HG02943 (cell line): ENCODE measurements at regions not wholly inside any gene's neighbourhood (a gene's known extent, or its start where the extent isn't known, plus 50 kb on each side); places are given as distances from the start of the nearest gene placed in this dataset.
"Not testable (repeated sequence)": the region's sequence is repeated elsewhere in the genome, so short reads cannot be mapped to it uniquely, and the experiment has no call there.

ENCODE experiments used
- ATAC-seq: cut with Tn5 transposase; IDR thresholded peaks from one replicate; pipeline ENCODE4 v1.9.1; 2021; ENCODE audit warnings: mild to moderate bottlenecking, low read depth, moderate library complexity; ENCODE audit not compliant: unreplicated experiment

- ATAC-seq: no peak
Measured at GRCh38 chr11:97087419-97087818, 697.6 kb downstream of the JRKL start.

DNA sequence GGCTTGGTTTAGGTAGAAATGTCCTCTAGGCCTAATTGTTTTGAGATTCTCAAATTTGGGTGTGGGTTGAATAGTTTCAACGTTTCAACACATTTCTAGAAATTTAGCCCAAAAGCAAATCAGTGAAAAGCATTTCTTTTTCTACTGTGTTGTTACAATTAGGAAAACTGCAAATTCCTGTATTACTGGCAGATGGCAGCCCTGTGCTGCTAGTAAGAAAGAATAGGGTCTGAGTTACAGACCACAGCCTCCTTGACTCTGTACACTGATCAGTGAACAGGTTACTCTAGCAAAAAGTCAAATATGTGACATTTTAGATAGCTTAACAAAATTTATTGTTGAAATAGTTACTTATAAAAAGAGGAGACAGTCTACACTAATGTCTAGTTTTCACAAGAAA, 703.0 kb downstream of the JRKL start:
- ATAC-seq: no peak

- ATAC-seq: not testable (repeated sequence)
Measured at GRCh38 chr11:97102180-97102579, 712.4 kb downstream of the JRKL start.

DNA sequence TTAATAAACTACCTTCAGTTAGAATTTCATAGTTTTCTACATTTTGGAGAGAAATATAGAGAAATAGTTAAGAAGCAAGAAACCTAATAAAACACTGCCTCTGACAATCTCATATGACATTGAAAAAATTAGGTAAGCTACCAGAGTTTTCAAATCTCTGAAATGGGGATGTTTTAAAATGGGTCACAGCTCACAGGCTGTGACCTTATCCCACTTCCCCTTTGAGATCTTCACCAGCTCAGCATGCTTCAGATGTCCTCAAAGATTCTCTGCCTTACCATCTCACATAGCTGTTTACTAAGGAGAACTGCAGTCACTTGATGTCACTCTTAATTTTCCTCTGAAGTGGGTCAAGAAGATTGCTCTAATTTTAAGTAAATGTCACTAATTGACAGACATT, 717.8 kb downstream of the JRKL start:
- no peak for ATAC-seq

DNA sequence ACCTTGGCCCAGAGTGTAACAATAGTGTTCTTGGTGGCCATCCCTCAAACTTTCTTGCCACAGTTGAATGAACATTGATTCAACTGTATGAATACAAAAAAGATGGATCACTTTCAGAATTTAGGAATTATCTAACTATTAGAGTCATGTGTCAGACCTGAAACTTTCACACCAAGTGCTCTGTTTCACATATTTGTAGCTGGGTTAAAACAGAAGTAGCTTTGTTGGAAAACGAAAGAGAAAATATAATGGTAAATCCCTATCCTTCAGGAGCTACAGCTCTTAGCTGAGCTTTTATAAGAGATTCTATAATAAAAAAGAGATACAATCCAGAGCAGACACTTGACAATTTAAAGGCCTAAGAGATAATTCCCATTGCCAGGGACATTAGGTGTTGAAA, 719.3 kb downstream of the JRKL start:
- no peak for ATAC-seq

GRCh38 chr11:97110376-97110775, 720.6 kb downstream of the JRKL start:
- ATAC-seq: no peak

DNA sequence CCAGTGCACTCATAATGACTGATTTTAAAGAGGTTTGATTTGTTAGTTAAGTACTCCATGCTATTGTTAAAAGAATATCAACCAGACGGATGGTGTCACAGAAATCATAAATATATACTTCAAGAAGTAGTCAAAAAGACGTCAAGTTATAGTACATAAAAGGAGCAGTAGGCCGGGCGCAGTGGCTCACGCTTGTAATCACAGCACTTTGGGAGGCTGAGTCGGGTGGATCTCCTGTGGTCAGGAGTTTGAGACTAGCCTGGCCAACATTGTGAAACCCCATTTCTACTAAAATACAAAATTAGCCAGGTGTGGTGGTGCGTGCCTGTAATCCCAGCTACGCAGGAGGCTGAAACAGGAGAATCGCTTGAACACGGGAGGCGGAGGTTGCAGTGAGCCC, 721.7 kb downstream of the JRKL start:
- no peak for ATAC-seq

DNA sequence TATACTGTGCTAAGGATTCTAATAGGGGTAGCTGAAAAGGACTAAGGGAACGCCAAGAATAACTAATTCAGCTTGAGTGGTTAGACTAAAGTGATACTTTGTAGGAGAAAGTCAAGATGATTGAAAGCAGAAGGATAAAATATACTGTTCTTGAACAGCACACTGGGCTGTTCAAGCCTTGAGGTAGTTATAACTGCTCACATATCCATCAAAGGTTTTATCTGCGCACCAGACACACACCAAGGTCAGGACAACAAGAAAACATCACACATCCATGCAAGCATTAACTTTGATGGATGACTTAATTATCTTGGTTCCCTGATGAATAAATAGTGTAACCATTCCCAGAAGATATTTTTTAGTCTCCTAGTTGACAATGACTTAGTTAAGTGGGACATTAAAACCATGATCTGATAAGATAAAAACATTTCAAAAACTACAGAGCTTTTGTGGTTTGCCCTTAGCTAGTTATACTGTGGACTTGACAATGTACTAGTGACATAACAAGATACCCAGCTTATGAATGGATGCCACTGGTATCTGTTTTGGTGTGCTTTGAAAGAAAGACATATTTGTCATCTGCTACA, 728.9 kb downstream of the JRKL start:
- ATAC-seq: no peak

- no peak for ATAC-seq
Measured at GRCh38 chr11:97123237-97123636, 733.4 kb downstream of the JRKL start.

DNA sequence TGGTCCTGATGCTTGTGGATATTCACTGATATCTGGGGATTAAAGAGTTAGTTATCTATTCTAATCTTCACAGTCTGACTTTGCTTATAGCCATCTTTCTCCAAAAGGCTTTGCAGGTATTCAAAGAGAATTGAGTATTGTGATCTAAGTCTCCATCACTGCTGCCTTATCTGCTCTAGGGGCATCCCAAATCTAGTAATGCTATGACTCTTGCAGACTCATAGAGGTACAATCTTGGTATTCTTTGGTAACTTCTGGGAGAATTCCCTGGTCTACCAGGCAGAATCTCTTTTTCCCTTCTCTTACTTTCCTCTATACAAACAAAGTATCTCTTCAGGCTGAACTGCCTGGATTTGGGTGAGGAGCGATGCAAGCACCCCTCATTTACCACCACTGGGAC, 746.3 kb downstream of the JRKL start:
- no peak for ATAC-seq

GRCh38 chr11:97140885-97141494, 751.2 kb downstream of the JRKL start:
- no peak for ATAC-seq

DNA sequence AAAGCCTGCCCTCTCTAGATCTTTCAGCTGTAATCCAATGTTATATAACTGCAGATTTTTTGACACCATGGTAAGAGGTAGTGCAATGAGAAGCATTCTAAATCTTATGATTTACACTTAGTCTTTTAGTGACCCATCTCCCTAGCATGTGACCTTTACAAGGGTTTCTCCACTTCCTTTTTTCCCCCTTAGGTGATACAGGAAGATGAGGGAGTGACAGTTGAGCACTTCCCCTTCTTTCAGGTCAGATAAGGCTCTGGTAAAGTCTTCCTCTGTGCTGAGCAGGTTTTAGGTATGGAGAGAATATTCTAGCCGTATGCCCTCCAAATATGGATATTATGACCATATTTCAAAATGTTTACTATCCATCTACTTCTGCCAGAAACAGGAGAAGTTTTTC, 753.6 kb downstream of the JRKL start:
- ATAC-seq: no peak

DNA sequence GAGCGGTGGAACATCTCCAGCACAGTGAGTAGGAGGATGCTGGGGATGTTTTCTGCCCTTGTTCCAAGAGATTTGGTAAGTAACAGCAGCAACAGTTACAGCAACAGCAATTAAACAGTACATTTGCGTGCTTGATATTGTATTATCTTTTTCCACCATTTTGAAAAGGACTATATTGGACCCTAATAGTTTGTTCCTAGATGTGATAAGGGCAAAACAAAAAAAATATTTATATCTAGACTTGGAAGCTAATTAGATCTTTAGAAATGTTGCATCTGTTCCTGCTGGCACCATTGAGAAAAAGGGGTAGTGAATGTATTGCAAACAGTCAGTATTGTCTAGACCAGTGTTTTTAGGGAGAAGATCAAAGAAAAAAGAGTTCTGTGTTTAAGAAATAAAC, 759.9 kb downstream of the JRKL start:
- ATAC-seq: no peak

DNA sequence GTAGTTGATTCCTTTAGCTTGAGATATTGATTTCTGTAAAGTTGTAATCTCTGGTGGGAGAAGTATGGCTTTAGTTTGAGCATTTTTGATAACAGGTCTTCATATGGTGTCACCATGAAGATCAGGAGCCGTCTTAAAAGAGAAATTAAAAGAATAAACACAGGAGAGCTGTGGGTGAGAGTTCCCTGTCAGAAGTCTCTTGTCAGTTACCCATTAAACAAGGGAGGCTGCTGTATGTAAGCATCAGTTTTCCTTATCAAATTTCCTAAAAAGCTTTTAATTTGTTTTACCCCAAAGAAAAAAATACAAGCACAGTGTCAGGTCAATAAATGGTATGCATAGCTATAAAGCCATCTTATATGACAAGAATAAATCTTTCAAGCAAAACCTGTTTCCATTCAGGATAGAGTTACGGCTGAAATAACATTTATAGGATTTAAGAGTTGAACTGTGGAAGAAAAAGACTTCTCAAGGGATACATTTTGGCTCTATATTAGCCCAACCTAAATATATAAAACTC, 767.5 kb downstream of the JRKL start:
- ATAC-seq: no peak

- no peak for ATAC-seq
Measured at GRCh38 chr11:97158243-97158642, 768.4 kb downstream of the JRKL start.

GRCh38 chr11:97163631-97164191, 773.9 kb downstream of the JRKL start:
- ATAC-seq: no peak

- no peak for ATAC-seq
Measured at GRCh38 chr11:97201743-97202612, 812.2 kb downstream of the JRKL start.

- no peak for ATAC-seq
Measured at GRCh38 chr11:97202613-97203292, 812.9 kb downstream of the JRKL start.

- ATAC-seq: no peak
Measured at GRCh38 chr11:97218011-97218410, 828.2 kb downstream of the JRKL start.

GRCh38 chr11:97223647-97224046, 833.8 kb downstream of the JRKL start:
- ATAC-seq: no peak

DNA sequence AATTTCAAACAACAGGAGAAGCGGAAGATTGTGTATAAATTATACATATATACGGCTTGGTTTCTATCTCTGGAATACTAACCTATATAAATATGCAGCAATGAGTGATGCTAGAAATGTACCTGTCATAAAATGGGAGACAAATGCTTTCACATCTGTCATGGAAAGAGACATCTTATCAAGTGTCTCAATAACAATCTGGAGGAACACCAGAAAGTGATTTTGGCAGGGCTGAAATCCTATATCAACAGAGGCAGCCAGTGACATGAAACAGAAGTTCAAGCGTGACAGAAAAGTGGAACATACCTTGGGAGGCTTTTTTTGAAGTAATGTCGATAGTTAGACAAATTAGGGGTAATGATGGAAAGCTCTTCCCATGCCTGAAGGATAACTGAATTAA, 834.6 kb downstream of the JRKL start:
- ATAC-seq: no peak
